Adipocyte (in vitro differentiated cells): ENCODE measurements at regions not wholly inside any gene's neighbourhood (a gene's known extent, or its start where the extent isn't known, plus 50 kb on each side); places are given as distances from the start of the nearest gene placed in this dataset.
A peak's percentile ranks its signal among the peaks of the same experiment; 100 is the strongest.

Source experiments
- DNase-seq: peaks from one replicate; pipeline ENCODE4 v3.0.0-alpha.2; 2015; ENCODE audit warnings: low read depth
- H3K27me3 ChIP-seq: replicated peaks from 2 replicates; pipeline ENCODE4 v1.7.0; 2013; ENCODE audit warnings: mild to moderate bottlenecking, low read length, moderate library complexity; ENCODE audit not compliant: control insufficient read depth, insufficient read depth
- H3K36me3 ChIP-seq: 2 replicates; pipeline ENCODE4 v1.7.0; 2013; ENCODE audit warnings: low read length, mild to moderate bottlenecking, moderate library complexity; ENCODE audit not compliant: control insufficient read depth, insufficient read depth, severe bottlenecking
- H3K4me1 ChIP-seq: 2 replicates; pipeline ENCODE4 v1.7.0; 2013; ENCODE audit warnings: mild to moderate bottlenecking, low read length, moderate library complexity; ENCODE audit not compliant: control insufficient read depth, insufficient read depth
- H3K4me3 ChIP-seq: 2 replicates; pipeline ENCODE4 v1.7.0; 2013; ENCODE audit warnings: mild to moderate bottlenecking, low read length, moderate library complexity
- H3K9ac ChIP-seq: 2 replicates; pipeline ENCODE4 v1.7.0; 2013; ENCODE audit warnings: mild to moderate bottlenecking, low read length, moderate library complexity
- H3K9me3 ChIP-seq: 2 replicates; pipeline ENCODE4 v1.7.0; 2013; ENCODE audit warnings: mild to moderate bottlenecking, low read length, moderate library complexity; ENCODE audit not compliant: control insufficient read depth

- H3K36me3 ChIP-seq: no peaks in the 10 kb centered on the region
- no peak overlapping the region for H3K4me3 ChIP-seq
- no peaks in the 10 kb centered on the region for H3K4me1 ChIP-seq
- H3K9ac ChIP-seq: no peak overlapping the region
- DNase-seq: no peak
- H3K9me3 ChIP-seq: peaks cover 19% of the 10 kb centered on the region
- H3K27me3 ChIP-seq: peaks cover 11% of the 10 kb centered on the region
Measured at GRCh38 chr16:54843424-54843750, 87.3 kb upstream of the IRX5 start.

- Histone ChIP-seq H3K4me1 (no peaks in the 10 kb centered on the region), H3K4me3 (no peak overlapping the region), H3K27me3 (peaks cover 14% of the 10 kb centered on the region), H3K9me3 (peaks cover 19% of the 10 kb centered on the region), H3K36me3 (no peaks in the 10 kb centered on the region), H3K9ac (no peak overlapping the region)
- DNase-seq: no peak
Measured at GRCh38 chr16:54842743-54843423, 87.8 kb upstream of the IRX5 start.

- H3K4me3 ChIP-seq: no peak overlapping the region
- peaks cover 11% of the 10 kb centered on the region for H3K9me3 ChIP-seq
- no peaks in the 10 kb centered on the region for H3K4me1 ChIP-seq
- H3K27me3 ChIP-seq: no peaks in the 10 kb centered on the region
- H3K9ac ChIP-seq: no peak overlapping the region
- DNase-seq: no peak
- H3K36me3 ChIP-seq: no peaks in the 10 kb centered on the region
Measured at GRCh38 chr16:54829691-54830090, 101.0 kb upstream of the IRX5 start.

- Histone ChIP-seq H3K27me3 (peaks cover 6% of the 10 kb centered on the region), H3K4me1 (no peaks in the 10 kb centered on the region), H3K4me3 (no peak overlapping the region), H3K36me3 (no peaks in the 10 kb centered on the region), H3K9me3 (peaks cover under 1% of the 10 kb centered on the region), H3K9ac (no peak overlapping the region)
- no peak for DNase-seq
Measured at GRCh38 chr16:54822892-54823291, 107.8 kb upstream of the IRX5 start.

- Histone ChIP-seq H3K9me3 (no peaks in the 10 kb centered on the region), H3K4me1 (no peaks in the 10 kb centered on the region), H3K36me3 (no peaks in the 10 kb centered on the region), H3K4me3 (no peak overlapping the region), H3K9ac (no peak overlapping the region), H3K27me3 (peaks cover 7% of the 10 kb centered on the region)
- no peak for DNase-seq
Measured at GRCh38 chr16:54822492-54822891, 108.2 kb upstream of the IRX5 start.

- H3K36me3 ChIP-seq: no peaks in the 10 kb centered on the region
- no peak overlapping the region for H3K9ac ChIP-seq
- no peaks in the 10 kb centered on the region for H3K4me1 ChIP-seq
- H3K9me3 ChIP-seq: no peaks in the 10 kb centered on the region
- H3K4me3 ChIP-seq: no peak overlapping the region
- peaks cover 7% of the 10 kb centered on the region for H3K27me3 ChIP-seq
- DNase-seq: no peak
Measured at GRCh38 chr16:54821731-54822130, 108.9 kb upstream of the IRX5 start.

- Histone ChIP-seq H3K9me3 (no peaks in the 10 kb centered on the region), H3K4me1 (no peaks in the 10 kb centered on the region), H3K36me3 (no peaks in the 10 kb centered on the region), H3K4me3 (no peak overlapping the region), H3K27me3 (peaks cover 10% of the 10 kb centered on the region), H3K9ac (no peak overlapping the region)
- DNase-seq: no peak
Measured at GRCh38 chr16:54817940-54818574, 112.6 kb upstream of the IRX5 start.

GRCh38 chr16:54817432-54817831, 113.2 kb upstream of the IRX5 start:
- peak; percentile 37 for DNase-seq
- H3K9me3 ChIP-seq: no peaks in the 10 kb centered on the region

GRCh38 chr16:54816471-54816870, 114.2 kb upstream of the IRX5 start:
- DNase-seq: no peak
- Histone ChIP-seq H3K27me3 (peaks cover 10% of the 10 kb centered on the region), H3K9ac (no peak overlapping the region)

More at GRCh38 chr16:54817432-54817831, 113.2 kb upstream of the IRX5 start:
- Histone ChIP-seq H3K27me3 (peaks cover 10% of the 10 kb centered on the region), H3K4me1 (no peaks in the 10 kb centered on the region), H3K9ac (no peak overlapping the region), H3K36me3 (no peaks in the 10 kb centered on the region), H3K4me3 (no peak overlapping the region)

GRCh38 chr16:54815177-54815576, 115.5 kb upstream of the IRX5 start:
- Histone ChIP-seq H3K27me3 (peaks cover 10% of the 10 kb centered on the region), H3K36me3 (no peaks in the 10 kb centered on the region), H3K9me3 (no peaks in the 10 kb centered on the region), H3K9ac (no peak overlapping the region), H3K4me1 (no peaks in the 10 kb centered on the region), H3K4me3 (no peak overlapping the region)
- no peak for DNase-seq

More at GRCh38 chr16:54816471-54816870, 114.2 kb upstream of the IRX5 start:
- H3K9me3 ChIP-seq: no peaks in the 10 kb centered on the region
- H3K4me3 ChIP-seq: no peak overlapping the region
- H3K36me3 ChIP-seq: no peaks in the 10 kb centered on the region
- H3K4me1 ChIP-seq: no peaks in the 10 kb centered on the region

GRCh38 chr16:54813778-54814177, 116.9 kb upstream of the IRX5 start:
- Histone ChIP-seq H3K4me3 (no peak overlapping the region), H3K36me3 (no peaks in the 10 kb centered on the region), H3K9me3 (no peaks in the 10 kb centered on the region), H3K9ac (no peak overlapping the region), H3K27me3 (peaks cover 10% of the 10 kb centered on the region), H3K4me1 (no peaks in the 10 kb centered on the region)
- DNase-seq: no peak

- Histone ChIP-seq H3K4me3 (no peak overlapping the region), H3K9me3 (no peaks in the 10 kb centered on the region), H3K4me1 (no peaks in the 10 kb centered on the region), H3K36me3 (no peaks in the 10 kb centered on the region), H3K27me3 (peaks cover 3% of the 10 kb centered on the region), H3K9ac (no peak overlapping the region)
- peak; percentile 2 for DNase-seq
Measured at GRCh38 chr16:54812229-54812628, 118.4 kb upstream of the IRX5 start.
